CD4-positive, alpha-beta T cell treated with Interleukin-6 at 100 ng/mL for 8 hours (primary cell): ENCODE measurements at regions not wholly inside any gene's neighbourhood (a gene's known extent, or its start where the extent isn't known, plus 50 kb on each side); places are given as distances from the start of the nearest gene placed in this dataset.

Experiments used
- DNase-seq: peaks from one replicate; pipeline ENCODE4 v3.0.0-alpha.2; 2020; ENCODE audit warnings: mixed read lengths, low spot score

DNA sequence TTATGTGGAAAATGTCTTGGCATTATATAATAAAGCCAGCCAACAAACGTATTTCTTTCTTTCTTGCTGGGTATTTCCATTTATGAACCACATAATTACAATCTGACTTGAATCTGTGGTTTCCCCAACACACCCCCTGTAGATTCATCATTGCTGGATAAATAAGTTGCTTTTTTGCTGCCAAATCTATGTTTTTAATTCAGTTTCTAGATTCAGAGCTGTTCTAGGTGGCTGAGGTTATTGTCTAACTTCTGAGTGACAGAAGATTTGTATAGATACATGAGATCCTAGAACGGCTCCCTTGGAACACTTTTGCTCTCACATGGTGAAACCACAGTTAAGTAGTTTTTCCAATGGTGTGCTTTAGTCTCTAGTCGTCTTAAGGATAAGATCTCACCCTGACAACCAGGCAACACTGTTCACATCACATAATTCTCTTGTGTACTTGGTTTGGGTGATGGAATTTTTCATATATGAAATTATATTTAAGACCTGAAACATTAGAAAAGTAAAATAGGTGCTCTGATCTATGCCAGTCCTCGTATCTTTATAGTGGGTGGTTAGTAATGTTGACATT lies 239.1 kb downstream of the KLF12 start:
- no peak for DNase-seq

DNA sequence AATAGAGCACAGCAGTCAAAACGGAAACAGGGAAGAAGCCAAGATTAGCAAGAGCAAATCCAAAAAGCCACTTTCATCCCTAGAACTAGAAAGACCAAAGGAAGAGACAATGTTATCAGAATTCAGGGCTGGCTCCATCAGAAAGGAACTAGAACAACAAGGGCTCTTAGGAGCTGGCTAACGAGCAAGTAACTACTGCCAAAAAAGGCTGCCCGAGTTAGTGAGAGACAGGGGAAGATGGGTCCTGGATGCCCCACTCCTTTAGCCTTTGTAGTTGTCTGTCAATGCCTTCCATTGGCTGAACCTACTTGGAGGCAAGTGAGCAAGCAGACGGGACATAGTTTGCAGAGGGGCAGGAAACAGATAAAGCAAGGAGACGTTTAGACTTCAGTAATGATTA lies 240.4 kb downstream of the KLF12 start:
- DNase-seq = no peak

DNA sequence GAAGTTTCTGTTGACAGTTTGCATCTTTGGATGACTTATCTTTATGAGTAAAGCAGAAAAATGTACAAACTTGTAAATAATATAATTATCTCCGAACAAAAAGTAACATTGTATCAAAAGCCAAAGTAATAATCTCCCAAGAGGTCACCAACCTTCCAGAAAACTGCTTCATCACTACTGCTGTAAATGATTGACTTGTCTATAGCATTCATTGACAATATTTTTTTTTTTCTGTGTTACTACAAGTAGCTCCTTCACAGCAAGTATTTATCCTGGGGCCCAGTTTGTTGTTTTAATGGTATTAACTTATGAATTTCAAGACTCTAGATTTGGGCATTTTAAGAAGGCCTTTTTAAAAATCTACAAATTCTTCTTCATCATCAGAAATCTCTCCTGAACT lies 242.4 kb downstream of the KLF12 start:
- no peak for DNase-seq

DNA sequence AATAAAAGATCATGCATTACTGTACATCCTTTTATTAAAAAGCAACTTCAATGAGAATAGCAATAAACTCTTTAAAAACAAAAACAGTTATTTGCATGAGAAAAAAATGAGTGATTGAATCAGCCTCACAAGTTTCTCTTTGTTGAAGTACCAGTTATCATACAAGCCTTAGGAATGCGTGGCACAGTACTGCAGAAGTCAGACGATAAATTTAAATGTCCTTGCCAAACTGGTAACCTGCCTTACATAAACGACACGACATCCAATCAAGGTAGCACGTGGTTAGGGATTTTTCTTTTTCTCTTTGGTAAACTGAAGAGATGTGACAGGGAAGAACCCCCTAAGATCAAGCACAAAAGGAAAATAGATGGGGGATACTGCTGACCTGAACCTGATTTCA lies 251.0 kb downstream of the KLF12 start:
- DNase-seq = no peak

DNA sequence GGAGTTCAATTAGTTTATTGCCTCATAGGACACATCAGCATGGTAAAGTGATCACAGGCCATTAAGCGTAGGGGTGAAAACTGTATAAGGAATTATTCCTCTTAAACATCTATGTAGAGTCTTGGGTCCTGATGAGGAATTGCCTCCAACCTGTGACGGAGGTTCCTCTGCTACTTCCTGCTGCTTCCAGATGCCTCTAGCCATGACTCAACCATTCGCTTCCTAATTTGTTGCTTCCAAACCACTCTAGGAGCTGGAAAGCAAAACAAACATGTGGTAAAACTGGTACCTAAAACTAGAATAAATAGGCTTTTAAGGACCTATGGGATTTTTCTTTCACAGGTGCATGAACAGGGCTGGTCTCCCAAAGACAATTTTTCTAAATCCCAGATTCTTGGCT lies 253.8 kb downstream of the KLF12 start:
- no peak for DNase-seq

DNA sequence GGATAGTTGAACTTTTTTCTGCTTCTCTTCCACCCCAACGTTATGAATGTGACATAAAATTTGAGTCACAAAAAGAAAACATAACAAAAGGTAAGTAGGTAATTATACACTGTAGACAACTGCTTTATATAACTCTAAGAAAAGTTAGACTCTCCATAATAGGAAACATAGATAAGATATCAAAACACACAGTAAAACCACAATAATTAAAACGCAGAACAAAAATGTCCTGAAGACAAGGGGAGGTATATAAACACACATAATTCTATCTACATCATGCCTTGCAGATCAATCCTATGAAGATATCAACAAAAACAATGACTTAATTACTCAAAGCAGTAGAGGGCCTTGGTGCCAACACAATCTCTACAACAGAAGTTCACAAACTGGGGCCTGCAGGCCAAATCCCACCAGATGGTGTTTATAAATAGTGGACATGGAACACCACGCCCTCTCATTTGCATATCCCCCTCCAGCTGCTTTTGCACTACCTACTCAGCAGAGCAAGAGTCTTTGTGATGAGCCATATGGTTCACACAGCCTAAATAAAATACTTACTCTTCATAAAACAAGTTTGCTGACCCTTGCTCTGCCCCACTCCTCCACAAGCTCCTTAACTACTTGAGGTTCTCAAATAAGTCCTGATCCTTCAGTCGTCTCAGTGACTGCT lies 254.7 kb downstream of the KLF12 start:
- no peak for DNase-seq

DNA sequence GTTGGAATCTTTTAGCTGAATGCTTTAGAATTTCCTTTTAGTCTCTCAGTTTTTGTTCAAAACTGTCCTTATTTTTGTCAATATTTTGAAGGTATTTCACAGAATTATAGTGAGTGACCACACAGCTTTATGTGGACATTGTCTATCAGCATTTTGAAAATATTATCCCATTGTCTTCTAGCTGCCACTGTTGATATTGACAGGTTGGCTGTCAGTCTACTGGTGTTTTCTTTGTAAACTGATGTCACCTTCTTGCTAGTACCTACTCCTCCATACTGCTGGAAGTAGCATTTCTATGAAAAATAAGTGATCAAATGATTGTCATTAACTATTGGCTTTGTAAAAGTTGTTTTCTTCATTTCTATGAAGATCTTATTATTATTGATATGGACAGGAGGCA lies 256.8 kb downstream of the KLF12 start:
- no peak for DNase-seq

DNA sequence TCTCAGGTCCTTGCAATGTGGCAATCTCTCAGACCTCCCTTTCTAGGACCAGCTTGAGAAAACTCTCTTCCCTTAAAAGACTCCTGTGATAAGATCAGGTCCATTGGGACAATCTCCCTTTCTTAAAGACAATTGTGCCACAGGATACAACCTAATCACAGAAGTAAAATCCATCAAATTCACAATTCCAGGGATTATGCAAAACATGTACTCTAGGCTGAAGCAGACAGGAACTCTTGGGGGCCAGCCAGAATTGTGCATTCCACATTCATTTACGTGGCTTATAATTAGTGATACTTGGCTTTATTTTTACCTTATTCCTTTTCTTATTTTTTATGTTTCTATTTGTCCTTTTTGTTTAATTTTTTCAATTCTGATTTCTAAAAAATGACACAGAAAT lies 257.9 kb downstream of the KLF12 start:
- DNase-seq = no peak

DNA sequence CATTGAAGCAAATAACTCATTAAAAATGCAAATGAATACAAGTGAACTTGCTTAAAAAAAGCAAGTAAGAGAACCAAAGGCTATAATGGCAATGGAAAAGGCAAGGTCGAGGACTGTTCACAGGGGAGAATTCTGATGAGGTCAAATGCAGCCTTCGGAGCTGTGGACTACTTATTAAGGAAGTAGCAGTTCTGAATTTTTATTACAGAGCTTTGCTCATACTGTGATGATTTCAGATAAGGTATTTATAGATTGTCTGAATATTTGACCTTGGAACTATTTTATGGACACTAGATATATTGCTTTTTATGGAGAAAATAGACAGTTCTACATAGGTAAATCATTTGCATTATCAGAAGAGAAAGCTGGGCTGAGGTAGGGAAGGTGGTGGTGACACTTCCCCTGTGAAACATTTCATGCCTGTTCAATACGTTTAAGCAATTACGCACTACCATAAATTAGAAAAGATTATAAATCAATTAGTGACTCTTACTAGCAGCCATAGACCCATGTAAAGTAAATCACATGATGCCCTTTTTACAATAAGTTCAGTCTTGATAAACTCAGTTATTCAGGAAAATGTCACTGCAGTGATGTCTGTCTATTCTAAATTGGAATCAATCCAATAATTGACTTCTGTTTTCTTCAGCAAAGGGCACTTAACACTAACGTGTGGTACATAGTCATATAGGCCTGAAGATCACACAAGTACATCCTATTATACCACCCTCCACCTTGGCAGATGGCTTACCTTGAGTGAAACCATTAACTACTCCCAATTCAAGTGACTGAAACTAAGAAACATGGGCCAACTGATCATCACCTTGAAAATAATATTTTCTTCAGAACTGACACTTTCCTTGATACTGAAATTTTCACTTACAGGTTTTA lies 260.0 kb downstream of the KLF12 start:
- no peak for DNase-seq

DNA sequence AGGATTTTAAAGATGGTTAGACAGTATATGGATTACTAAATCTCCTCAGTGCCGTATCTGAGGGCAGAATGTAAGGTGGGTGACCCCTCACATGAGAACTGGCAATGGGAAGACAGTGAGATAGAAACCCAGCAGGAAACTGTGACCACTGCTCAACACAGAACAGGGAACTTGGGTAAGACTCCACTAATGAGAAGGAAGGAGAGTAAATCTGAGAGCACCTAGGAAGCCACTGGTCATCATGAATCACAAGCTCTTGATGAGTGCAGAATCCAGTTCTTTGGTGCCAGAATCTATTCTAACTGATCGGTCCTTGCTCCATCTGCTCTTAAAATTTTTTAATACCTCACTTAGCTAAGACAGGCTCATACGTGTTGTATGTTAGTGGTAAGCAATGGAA lies 261.8 kb downstream of the KLF12 start:
- DNase-seq = no peak

DNA sequence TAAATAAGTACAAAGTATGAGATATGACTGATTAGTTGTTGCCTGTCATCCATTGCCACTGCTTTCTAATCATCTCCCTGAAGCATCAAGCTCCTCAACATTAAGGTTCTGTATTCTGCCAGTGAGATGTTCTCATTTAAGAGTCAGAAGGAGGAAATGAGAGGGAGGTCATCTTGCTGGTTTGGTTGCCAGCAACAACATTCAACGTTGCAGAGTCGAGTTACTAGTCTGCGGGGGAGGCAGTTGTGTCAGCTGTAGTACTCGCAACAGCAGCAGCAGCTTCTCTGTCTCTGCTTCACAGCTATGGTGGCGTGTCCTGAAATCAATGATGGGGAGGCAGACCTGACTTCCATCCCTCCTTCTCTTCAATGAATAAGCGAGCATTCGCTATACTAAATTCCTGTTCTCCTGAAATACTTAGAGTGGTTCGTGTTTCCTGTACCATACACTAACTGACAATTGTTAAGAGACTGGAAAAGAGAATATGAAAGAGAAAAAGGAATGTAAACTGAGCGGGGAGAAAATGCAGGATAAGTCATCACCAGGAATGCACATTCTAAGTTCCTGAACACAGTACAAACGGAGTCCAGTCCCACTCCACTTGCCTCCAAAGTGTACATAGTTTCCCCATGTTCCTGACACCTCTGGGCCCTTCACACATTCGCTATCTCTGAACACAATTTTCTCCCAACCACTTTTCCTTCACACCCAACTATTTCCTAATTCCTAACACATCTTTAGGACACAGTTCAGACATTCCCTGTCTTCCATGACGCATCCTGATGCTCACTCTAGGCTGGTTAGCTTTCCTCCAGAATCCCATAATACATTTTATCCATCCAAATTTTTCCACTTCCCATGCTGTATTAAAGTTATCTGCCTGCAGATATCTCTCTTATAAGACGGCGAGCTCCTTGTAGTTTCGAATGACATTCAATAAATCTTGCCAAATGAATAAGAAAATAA lies 263.0 kb downstream of the KLF12 start:
- DNase-seq = no peak

DNA sequence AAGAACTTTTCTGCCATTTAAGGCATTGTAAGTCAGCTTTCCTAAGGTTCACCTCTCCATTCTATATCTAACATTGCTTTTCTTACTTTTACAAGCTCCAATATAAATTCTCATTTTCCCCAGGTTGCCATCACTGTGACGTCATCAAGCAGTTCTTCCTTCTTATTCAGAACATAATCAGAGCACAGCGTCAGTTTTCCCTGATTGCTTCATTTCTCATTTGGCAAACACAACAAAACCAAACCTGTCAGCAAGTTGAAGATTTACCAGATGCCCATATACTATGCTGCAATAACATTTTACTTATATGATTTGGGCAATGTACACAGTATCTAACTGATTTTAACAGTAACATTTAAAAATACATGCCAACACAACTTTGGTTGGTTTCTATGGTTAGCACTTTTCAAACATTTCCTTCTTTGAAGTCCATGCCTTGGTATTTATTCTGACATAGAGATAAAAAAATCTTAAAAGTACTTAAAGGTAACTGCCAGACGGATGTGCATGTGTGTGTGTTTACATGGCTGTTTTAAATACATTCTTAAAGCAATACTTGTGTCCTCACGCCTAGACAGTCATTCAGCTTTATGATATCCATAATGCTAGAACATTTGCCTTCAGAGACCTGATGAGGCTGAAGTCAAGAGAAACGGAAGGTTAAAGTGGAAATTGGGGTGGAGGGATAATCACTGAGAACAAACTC lies 264.0 kb downstream of the KLF12 start:
- DNase-seq = no peak

DNA sequence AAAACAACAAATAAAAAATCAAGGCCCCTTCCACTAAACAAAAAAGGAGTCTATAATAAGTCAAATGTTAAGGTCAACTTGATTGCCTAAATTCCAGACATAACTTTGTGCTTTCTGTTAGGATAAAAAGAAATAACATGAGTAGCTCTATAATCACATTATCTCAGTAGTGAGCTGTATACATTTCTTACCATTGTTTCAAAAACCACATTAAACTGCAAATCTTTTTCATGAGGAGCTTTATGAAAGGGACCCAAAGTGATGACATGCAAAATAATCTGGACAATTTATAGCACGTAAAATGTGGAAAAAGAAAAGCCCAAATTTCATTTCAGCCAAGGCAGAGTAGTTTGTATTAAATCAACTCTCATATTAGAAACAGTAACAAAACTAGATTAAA lies 269.2 kb downstream of the KLF12 start:
- DNase-seq = no peak

DNA sequence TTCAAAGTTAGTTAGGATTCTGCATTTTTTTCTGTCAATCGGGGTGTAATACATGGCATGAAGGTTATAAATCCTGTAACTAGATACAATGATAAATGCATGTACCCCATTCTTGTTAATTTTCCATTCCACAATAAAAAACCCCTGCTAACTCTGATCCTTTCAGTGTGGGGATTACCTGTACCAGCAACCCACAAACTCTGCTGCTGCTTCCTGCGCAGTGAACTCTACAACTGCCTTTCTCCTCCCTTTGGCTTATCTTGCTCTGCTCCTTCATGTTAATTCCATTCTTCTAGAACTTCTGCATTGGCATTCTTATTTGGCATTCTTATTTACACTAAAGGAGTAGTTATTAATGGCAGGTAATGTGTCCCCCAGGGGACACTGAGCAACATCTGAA lies 273.1 kb downstream of the KLF12 start:
- DNase-seq = no peak

DNA sequence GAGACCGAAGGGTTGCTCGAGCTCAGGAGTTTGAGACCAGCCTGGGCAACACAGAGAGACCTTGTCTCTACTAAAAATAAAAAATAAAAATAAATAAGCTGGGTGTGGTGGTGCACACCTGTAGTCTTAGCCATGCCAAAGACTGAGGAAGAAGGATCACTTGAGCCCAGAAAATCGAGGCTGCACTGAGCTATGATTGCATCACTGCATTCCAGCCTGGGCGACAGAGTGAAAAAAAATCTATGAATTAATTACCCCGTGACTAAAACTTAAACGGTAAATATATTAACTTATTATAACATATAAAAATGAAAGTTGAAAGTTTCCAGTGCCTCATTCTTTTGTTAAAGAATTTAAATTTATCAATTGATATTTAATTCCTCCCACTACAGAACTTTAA lies 273.7 kb downstream of the KLF12 start:
- DNase-seq = no peak

DNA sequence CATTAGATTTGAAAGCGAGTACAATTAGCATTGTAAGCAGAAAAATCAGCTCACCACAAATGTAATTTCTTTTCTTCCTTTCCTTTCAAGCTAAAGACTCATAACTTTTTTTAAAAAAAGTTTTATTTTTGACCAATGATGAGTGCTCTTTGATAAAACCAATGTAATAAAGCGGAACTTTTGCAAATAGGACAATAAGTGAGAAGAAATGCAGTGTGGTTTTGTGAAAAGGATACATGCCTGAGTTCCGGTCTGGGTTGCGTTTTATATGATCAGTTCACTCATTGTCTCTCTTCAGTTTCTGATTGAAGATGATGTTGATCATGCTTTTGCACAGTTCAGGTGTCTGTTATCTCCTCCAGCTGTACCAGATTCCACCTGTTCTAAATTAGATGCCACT lies 274.4 kb downstream of the KLF12 start:
- peak; percentile 30 for DNase-seq

DNA sequence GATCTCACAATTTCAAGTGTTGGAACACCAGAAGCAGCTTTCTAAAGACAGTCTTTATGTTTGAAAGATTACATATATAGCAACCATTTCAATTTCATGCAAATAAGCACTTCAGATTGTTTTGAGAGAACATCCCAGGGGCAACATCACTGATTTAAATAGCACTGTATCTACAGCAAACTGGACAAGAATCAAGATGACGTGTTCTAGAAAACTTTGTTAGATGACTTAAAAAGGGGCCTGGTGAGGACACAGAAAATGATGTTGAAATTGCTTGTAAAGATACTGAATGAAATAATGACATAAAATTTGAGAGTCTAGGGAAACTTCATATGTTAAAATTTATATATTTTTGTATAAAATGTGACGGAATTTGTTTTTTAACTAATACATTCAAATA lies 277.1 kb downstream of the KLF12 start:
- DNase-seq = no peak

DNA sequence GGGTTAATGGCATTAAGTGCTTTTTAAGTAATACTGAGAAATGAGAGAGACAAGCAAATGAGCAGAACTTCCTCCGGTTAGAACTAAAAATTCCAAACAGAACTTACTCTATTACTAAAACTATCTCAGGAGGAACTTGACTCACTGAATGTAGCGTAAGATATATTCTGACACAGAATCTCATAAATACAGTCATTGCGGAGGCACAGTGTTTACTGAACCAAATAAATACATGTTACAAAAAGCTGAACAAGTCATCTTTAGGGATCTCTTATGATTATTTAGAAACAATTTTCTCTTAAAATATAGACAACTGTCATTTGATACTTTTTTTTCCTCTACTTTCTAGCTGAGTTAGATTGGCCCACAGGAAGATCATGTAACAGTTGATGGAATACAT lies 283.1 kb downstream of the KLF12 start:
- DNase-seq = no peak

DNA sequence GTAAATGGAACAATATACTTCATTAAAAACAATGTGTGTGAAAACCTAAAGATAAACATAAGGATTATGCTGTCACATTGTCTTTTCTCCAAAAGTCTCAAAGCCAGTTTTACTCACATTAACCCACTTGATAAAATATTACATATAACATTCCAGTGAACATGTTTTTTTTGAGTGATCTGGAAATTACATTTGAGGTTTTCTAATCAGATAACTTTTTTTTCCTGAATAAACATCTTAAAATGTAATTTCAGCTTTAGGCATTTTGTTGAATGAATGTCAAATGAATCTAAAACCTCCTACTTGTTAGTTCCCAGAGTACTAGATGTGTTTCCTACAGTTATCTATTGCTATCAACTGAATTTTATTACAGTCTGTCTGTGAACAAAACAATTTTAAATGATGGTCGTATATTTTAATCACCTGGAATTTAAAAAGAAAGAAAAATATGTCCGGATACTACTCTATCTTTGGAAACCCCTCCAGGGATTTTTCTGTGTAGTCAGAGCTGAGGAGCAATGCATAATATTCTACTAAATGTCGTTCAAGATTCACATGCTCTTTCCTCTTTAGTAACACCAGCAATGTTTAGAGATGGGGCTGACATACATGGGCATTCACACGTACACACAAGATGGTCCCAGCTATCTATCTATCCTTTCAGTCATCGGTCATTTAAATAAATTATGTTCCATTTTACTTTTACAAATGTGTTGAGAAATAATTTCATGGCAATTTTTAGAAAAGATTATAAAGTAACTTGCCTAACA lies 283.9 kb downstream of the KLF12 start:
- no peak for DNase-seq

DNA sequence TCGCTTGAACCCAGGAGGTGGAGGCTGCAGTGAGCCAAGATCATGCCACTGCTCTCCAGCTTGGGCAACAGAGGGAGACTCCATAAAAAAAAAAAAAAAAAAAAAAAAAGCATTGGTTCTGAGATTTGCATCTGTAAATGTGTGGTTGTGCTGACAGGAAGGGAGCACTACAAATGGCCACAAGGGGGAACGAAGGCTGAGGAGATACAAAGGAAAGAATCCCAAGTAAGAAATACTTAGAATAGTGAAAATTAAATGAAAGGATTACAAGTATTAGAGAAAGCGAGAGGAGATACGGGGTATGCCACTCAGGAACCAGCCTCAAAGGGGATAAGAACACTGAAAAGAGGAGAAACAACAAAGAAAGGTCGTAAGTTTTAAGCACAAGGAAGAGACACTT lies 284.9 kb downstream of the KLF12 start:
- DNase-seq = peak; percentile 23

DNA sequence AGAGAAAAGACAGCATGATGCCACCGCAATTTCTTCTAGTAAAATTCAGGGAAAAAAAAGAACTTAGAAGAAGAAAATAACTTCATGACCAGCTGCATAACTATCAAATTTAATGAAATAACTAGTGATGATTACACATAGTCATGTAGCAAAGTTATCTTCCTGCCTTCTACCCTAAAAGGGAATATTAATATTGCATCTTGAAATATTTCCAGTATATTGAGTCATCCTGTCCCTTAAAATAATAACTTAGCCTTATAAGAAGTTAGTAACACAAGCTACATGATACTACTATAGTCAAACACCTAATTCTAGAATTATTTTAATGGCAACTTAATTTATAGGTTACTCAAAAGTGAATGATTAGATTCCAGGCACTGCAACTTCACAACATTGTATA lies 289.2 kb downstream of the KLF12 start:
- no peak for DNase-seq
